H1 (cell line): ENCODE measurements at regions not wholly inside any gene's neighbourhood (a gene's known extent, or its start where the extent isn't known, plus 50 kb on each side); places are given as distances from the start of the nearest gene placed in this dataset.

Source experiments
- POLR2A ChIP-seq, 2 experiments: IDR thresholded peaks; 1 replicate in 1 of 2; 2 replicates in 1 of 2; pipeline ENCODE4 v1.6.1; 2011; ENCODE audit warnings: low read depth in 2 of 2, low read length in 2 of 2, mild to moderate bottlenecking in 2 of 2; ENCODE audit errors: control extremely low read depth in 1 of 2
- POLR2AphosphoS5 ChIP-seq: IDR thresholded peaks from 2 replicates; pipeline ENCODE4 v1.6.1; 2011; ENCODE audit warnings: low read depth, low read length
- SP2 ChIP-seq: IDR thresholded peaks from 2 replicates; pipeline ENCODE4 v1.6.1; 2012; ENCODE audit warnings: mild to moderate bottlenecking, low read length, inconsistent platforms
- SP4 ChIP-seq: IDR thresholded peaks from 2 replicates; pipeline ENCODE4 v1.6.1; 2012; ENCODE audit warnings: low read length, inconsistent platforms
- TF ChIP-seq, protein P1 (sequence below), 3 experiments: IDR thresholded peaks; 1 replicate in 2 of 3; 2 replicates in 1 of 3; pipeline versions ENCODE4 v1.5.1 to v1.6.1; 2011; ENCODE audit warnings: low read length in 3 of 3, mild to moderate bottlenecking in 3 of 3, inconsistent platforms in 2 of 3, low read depth in 1 of 3, moderate library complexity in 1 of 3; ENCODE audit not compliant: insufficient read depth in 1 of 3; ENCODE audit errors: control extremely low read depth in 1 of 3

DNA sequence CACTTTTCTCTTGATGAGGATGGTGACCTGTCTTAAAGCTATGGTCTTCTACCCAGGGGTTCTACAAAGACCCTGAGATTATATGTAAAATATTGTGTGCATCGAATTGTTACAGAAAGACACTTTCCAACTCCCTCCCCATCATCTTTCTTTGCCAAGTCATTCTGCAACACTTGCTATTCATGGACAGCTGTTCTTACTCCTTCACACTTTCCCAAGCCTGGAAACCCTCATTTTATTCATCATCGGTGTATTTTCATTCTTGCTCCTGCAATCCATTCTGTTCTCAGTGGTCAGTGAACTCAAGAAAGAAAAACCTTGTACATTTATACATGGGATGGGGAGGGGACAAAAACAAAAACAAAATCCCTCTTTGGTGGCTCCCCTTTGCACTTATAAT, 90.5 kb upstream of the STXBP6 start:
- TF ChIP-seq, protein P1, sequence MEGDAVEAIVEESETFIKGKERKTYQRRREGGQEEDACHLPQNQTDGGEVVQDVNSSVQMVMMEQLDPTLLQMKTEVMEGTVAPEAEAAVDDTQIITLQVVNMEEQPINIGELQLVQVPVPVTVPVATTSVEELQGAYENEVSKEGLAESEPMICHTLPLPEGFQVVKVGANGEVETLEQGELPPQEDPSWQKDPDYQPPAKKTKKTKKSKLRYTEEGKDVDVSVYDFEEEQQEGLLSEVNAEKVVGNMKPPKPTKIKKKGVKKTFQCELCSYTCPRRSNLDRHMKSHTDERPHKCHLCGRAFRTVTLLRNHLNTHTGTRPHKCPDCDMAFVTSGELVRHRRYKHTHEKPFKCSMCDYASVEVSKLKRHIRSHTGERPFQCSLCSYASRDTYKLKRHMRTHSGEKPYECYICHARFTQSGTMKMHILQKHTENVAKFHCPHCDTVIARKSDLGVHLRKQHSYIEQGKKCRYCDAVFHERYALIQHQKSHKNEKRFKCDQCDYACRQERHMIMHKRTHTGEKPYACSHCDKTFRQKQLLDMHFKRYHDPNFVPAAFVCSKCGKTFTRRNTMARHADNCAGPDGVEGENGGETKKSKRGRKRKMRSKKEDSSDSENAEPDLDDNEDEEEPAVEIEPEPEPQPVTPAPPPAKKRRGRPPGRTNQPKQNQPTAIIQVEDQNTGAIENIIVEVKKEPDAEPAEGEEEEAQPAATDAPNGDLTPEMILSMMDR (IDR thresholded peaks at IDR 0.05; ENCODE audit: control extremely low read depth in 1 of 3, insufficient read depth in 1 of 3, low read depth in 1 of 3, low read length in 3 of 3) = no peak
- TF ChIP-seq POLR2AphosphoS5 (no peak), SP4 (no peak), POLR2A (IDR thresholded peaks at IDR 0.05; ENCODE audit: control extremely low read depth in 1 of 2, low read depth in 2 of 2, low read length in 2 of 2) (no peak), SP2 (no peak)
